ENCODE measurements at regions not wholly inside any gene's neighbourhood (a gene's known extent, or its start where the extent isn't known, plus 50 kb on each side); places are given as distances from the start of the nearest gene placed in this dataset.
"Not testable (repeated sequence)": the region's sequence is repeated elsewhere in the genome, so short reads cannot be mapped to it uniquely, and the experiment has no call there.

DNA sequence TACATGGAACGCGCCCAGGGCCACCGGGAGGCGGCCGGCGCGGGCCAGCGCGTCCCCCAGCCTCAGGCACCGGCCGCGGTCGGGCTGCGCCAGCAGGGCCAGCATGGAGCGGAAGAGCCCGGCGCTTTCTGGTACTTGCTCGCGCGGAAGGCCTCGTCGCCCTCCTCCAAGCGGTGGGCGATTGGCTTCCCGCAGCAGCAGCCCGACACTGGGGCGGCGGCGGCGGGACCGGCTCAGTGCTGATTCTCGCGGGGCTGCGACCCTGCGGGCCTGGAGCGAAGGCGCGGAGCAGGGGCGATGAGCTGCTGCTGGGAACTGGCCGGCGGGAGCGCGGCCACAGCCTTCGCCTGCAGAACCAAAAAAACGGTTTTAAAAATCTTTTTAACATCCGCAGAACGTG is 95.3 kb downstream of the POTEB3 start:
- H3K9me3 ChIP-seq (replicated peaks; ENCODE audit: control insufficient read depth, insufficient read depth, low read depth, low read length); H3K9me1 ChIP-seq (ENCODE audit: control insufficient read depth, insufficient read depth, low read length); H3K27ac ChIP-seq (ENCODE audit: extremely low read depth, low read depth, low read length); H3K36me3 ChIP-seq (ENCODE audit: control insufficient read depth, insufficient read depth, low read length); in situ Hi-C loops (cut with MboI); FAIRE-seq; H3K79me2 ChIP-seq (ENCODE audit: control insufficient read depth, insufficient read depth, low read length); H2AFZ ChIP-seq (ENCODE audit: low read depth, low read length); DNase-seq (ENCODE audit: extremely low read depth in 1 of 4, low spot score in 3 of 4); ATAC-seq; BruUV-seq (replicated peaks); H4K20me1 ChIP-seq (replicated peaks; ENCODE audit: control insufficient read depth, insufficient read depth, low read length); H3K27me3 ChIP-seq (ENCODE audit: control insufficient read depth in 2 of 2, insufficient read depth in 2 of 2, low read length in 2 of 2); intact Hi-C loops (cut with micrococcal nuclease); H3K4me1 ChIP-seq (replicated peaks in 1 of 2; ENCODE audit: control insufficient read depth in 2 of 2, insufficient read depth in 2 of 2, low read length in 2 of 2); H3K4me3 ChIP-seq; H3K4me2 ChIP-seq (ENCODE audit: insufficient read depth, low read length); CTCF ChIA-PET (ENCODE audit: low intra/inter-chr PET ratio); H3K9ac ChIP-seq (ENCODE audit: insufficient read depth in 1 of 2, low read depth in 2 of 2, low read length in 2 of 2); POLR2A ChIA-PET: not testable (repeated sequence)
- WGBS (ENCODE audit: insufficient coverage, low coverage, missing lambda C conversion rate), result 37% methylated on average over 8 of the region's 47 CpGs

DNA sequence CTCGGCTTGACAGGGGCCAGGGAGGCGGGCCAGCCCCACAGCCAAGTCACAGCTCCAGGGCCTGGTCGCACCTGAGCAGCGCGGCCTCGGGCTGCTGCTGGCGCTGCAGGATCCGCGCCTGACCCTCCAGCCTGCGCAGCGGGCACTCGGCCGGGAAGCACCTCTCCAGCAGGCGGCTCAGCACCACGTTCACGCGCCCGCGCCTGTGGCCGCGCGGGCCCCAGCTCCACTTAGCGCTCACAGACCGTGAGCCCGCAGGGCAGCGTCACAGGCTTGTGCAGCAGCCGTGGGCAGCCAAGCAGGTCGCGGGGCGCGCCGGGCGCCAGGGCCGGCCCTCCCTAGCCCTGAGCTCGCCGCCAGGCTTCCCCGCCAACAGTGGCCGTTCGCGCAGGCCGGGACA is 95.8 kb downstream of the POTEB3 start:
- H3K9me3 ChIP-seq (replicated peaks; ENCODE audit: control insufficient read depth, insufficient read depth, low read depth, low read length); H3K4me2 ChIP-seq (ENCODE audit: insufficient read depth, low read length); FAIRE-seq; H2AFZ ChIP-seq (ENCODE audit: low read depth, low read length); H3K4me3 ChIP-seq; H4K20me1 ChIP-seq (replicated peaks; ENCODE audit: control insufficient read depth, insufficient read depth, low read length); H3K36me3 ChIP-seq (ENCODE audit: control insufficient read depth, insufficient read depth, low read length); ATAC-seq; H3K9ac ChIP-seq (ENCODE audit: insufficient read depth in 1 of 2, low read depth in 2 of 2, low read length in 2 of 2); intact Hi-C loops (cut with micrococcal nuclease); H3K79me2 ChIP-seq (ENCODE audit: control insufficient read depth, insufficient read depth, low read length); BruUV-seq (replicated peaks); CTCF ChIA-PET (ENCODE audit: low intra/inter-chr PET ratio); POLR2A ChIA-PET; H3K4me1 ChIP-seq (replicated peaks in 1 of 2; ENCODE audit: control insufficient read depth in 2 of 2, insufficient read depth in 2 of 2, low read length in 2 of 2); H3K27me3 ChIP-seq (ENCODE audit: control insufficient read depth in 2 of 2, insufficient read depth in 2 of 2, low read length in 2 of 2); DNase-seq (ENCODE audit: extremely low read depth in 1 of 4, low spot score in 3 of 4); H3K9me1 ChIP-seq (ENCODE audit: control insufficient read depth, insufficient read depth, low read length); H3K27ac ChIP-seq (ENCODE audit: extremely low read depth, low read depth, low read length); in situ Hi-C loops (cut with MboI): not testable (repeated sequence)
- WGBS (ENCODE audit: insufficient coverage, low coverage, missing lambda C conversion rate), result no CpG with 5 or more reads among the region's 41 CpGs

DNA sequence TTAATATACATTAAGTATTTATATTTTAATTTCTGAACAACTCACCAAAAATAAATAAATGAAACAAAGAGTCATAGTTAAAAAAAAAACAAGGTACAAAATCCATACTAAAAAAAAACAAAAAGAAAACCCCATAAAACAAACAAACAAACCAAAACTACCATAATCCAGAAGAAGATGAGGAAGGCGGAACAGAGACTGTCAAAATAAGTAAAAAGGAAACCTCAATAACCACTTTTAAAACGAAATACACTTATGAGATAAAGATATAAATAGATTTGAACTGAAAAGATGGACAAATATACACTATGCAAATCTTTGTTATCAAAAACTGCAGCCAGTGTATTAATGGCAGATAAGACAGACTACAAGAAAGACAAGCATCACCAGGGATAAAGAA is 103.3 kb downstream of the POTEB3 start:
- H4K20me1 ChIP-seq (replicated peaks; ENCODE audit: control insufficient read depth, insufficient read depth, low read length); H3K9ac ChIP-seq (ENCODE audit: insufficient read depth in 1 of 2, low read depth in 2 of 2, low read length in 2 of 2); ATAC-seq; H3K9me3 ChIP-seq (replicated peaks; ENCODE audit: control insufficient read depth, insufficient read depth, low read depth, low read length); H3K4me3 ChIP-seq; H3K27ac ChIP-seq (ENCODE audit: extremely low read depth, low read depth, low read length); H3K4me1 ChIP-seq (replicated peaks in 1 of 2; ENCODE audit: control insufficient read depth in 2 of 2, insufficient read depth in 2 of 2, low read length in 2 of 2); POLR2A ChIA-PET; FAIRE-seq; H3K4me2 ChIP-seq (ENCODE audit: insufficient read depth, low read length); H3K9me1 ChIP-seq (ENCODE audit: control insufficient read depth, insufficient read depth, low read length); DNase-seq (ENCODE audit: extremely low read depth in 1 of 4, low spot score in 3 of 4); H3K27me3 ChIP-seq (ENCODE audit: control insufficient read depth in 2 of 2, insufficient read depth in 2 of 2, low read length in 2 of 2); in situ Hi-C loops (cut with MboI); H2AFZ ChIP-seq (ENCODE audit: low read depth, low read length); CTCF ChIA-PET (ENCODE audit: low intra/inter-chr PET ratio); H3K36me3 ChIP-seq (ENCODE audit: control insufficient read depth, insufficient read depth, low read length); H3K79me2 ChIP-seq (ENCODE audit: control insufficient read depth, insufficient read depth, low read length); intact Hi-C loops (cut with micrococcal nuclease); BruUV-seq (replicated peaks): not testable (repeated sequence)
- WGBS (ENCODE audit: insufficient coverage, low coverage, missing lambda C conversion rate), result no CpG with 5 or more reads among the region's 2 CpGs

DNA sequence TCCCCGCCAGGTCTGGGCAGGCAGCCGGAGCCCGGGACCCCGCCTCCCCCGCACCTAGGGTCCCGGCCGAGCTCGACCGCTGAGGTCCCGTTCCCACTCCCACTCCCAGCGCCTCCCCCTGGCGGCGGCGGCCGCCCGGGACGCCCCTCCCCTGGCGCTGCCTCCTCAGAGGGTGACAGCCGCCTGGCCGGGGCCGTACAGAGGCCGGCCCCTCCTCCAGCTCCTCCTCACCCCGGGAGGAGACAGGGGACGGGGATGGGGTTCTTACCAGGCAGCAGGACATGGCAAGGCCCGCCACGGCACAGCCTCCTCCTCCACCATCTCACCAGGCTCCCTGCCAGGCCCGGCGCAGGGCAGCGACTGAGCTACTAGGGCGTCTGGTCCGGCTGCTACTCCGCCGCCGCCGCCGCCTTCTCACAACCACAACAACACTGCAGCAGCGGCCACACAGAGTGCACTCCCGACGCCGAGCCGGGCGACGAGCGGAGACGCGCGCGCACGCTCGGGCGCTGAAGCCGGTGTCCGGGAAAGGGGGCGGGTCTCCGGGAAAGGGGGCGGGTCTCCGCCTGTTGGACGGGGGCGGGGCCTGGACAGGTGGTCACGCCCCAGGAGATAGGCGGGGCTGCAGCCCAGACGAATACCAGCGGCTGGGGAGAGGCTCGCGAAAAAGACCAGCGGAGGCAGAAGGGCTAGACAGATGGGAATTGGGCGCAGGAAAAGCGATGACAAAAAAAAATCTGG is 115.4 kb downstream of the POTEB3 start:
- H3K9me3 ChIP-seq (replicated peaks; ENCODE audit: control insufficient read depth, insufficient read depth, low read depth, low read length); H3K4me1 ChIP-seq (replicated peaks in 1 of 2; ENCODE audit: control insufficient read depth in 2 of 2, insufficient read depth in 2 of 2, low read length in 2 of 2); H3K27me3 ChIP-seq (ENCODE audit: control insufficient read depth in 2 of 2, insufficient read depth in 2 of 2, low read length in 2 of 2); H3K79me2 ChIP-seq (ENCODE audit: control insufficient read depth, insufficient read depth, low read length); H3K4me2 ChIP-seq (ENCODE audit: insufficient read depth, low read length); CTCF ChIA-PET (ENCODE audit: low intra/inter-chr PET ratio); FAIRE-seq; BruUV-seq (replicated peaks); intact Hi-C loops (cut with micrococcal nuclease); DNase-seq (ENCODE audit: extremely low read depth in 1 of 4, low spot score in 3 of 4); POLR2A ChIA-PET; H3K27ac ChIP-seq (ENCODE audit: extremely low read depth, low read depth, low read length); H3K9ac ChIP-seq (ENCODE audit: insufficient read depth in 1 of 2, low read depth in 2 of 2, low read length in 2 of 2); H4K20me1 ChIP-seq (replicated peaks; ENCODE audit: control insufficient read depth, insufficient read depth, low read length); H3K9me1 ChIP-seq (ENCODE audit: control insufficient read depth, insufficient read depth, low read length); H3K36me3 ChIP-seq (ENCODE audit: control insufficient read depth, insufficient read depth, low read length); H3K4me3 ChIP-seq; in situ Hi-C loops (cut with MboI); H2AFZ ChIP-seq (ENCODE audit: low read depth, low read length): not testable (repeated sequence)
- WGBS (ENCODE audit: insufficient coverage, low coverage, missing lambda C conversion rate), result 10% methylated on average over 3 of the region's 68 CpGs
- peak; percentile 91 for ATAC-seq
